Chondrocyte (in vitro differentiated cells): ENCODE measurements at regions not wholly inside any gene's neighbourhood (a gene's known extent, or its start where the extent isn't known, plus 50 kb on each side); places are given as distances from the start of the nearest gene placed in this dataset.

Experiments
- DNase-seq: peaks from one replicate; pipeline ENCODE4 v3.0.0; 2021; ENCODE audit warnings: mixed read lengths, low spot score
- H3K27ac Mint-ChIP-seq: one replicate; pipeline ENCODE4 v1.8.0; 2021; ENCODE audit warnings: mild to moderate bottlenecking, moderate library complexity, mixed read lengths; ENCODE audit not compliant: unreplicated experiment
- H3K27me3 Mint-ChIP-seq: 2 replicates; pipeline ENCODE4 v1.8.0; 2021; ENCODE audit warnings: low read depth, mixed read lengths
- H3K36me3 Mint-ChIP-seq: 2 replicates; pipeline ENCODE4 v1.8.0; 2021; ENCODE audit warnings: low read depth, mixed read lengths
- H3K4me1 Mint-ChIP-seq: 2 replicates; pipeline ENCODE4 v1.8.0; 2021; ENCODE audit warnings: low read depth, mild to moderate bottlenecking, mixed read lengths
- H3K4me3 Mint-ChIP-seq: one replicate; pipeline ENCODE4 v1.8.0; 2021; ENCODE audit warnings: mild to moderate bottlenecking, moderate library complexity, mixed read lengths; ENCODE audit not compliant: unreplicated experiment
- H3K9me3 Mint-ChIP-seq: 2 replicates; pipeline ENCODE4 v1.8.0; 2021; ENCODE audit warnings: low read depth, mixed read lengths
- TF ChIP-seq, protein P1 (sequence below): fragments of 200-600 bp; sonication (generic); IDR thresholded peaks from 2 replicates; pipeline ENCODE4 v1.5.0; 2021; ENCODE audit warnings: antibody characterized with exemption, mild to moderate bottlenecking, moderate library complexity

DNA sequence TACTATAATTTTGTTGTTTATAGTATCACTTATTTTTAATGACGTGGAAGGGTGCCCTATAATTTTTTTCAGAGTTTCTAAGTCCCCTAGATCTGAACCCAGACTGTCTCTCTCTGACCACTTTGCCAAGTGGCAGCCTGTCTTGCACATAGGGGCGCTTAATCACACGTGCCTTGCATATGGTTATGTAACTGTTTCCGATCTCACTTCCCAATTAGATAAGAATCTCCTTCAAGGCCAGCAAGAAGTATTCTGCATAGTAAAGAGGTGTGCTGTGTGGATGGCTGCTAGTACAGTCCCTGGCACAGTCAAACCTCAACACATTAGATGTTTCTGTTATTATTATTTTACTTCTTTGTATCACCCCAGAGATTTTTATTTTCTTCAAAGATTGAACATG lies 197.8 kb upstream of the SIX2 start:
- TF ChIP-seq, protein P1, sequence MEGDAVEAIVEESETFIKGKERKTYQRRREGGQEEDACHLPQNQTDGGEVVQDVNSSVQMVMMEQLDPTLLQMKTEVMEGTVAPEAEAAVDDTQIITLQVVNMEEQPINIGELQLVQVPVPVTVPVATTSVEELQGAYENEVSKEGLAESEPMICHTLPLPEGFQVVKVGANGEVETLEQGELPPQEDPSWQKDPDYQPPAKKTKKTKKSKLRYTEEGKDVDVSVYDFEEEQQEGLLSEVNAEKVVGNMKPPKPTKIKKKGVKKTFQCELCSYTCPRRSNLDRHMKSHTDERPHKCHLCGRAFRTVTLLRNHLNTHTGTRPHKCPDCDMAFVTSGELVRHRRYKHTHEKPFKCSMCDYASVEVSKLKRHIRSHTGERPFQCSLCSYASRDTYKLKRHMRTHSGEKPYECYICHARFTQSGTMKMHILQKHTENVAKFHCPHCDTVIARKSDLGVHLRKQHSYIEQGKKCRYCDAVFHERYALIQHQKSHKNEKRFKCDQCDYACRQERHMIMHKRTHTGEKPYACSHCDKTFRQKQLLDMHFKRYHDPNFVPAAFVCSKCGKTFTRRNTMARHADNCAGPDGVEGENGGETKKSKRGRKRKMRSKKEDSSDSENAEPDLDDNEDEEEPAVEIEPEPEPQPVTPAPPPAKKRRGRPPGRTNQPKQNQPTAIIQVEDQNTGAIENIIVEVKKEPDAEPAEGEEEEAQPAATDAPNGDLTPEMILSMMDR: no peak
- DNase-seq: no peak
- no peak overlapping the region for H3K27ac Mint-ChIP-seq
- peaks cover 4% of the 10 kb centered on the region for H3K4me1 Mint-ChIP-seq
- H3K27me3 Mint-ChIP-seq: no peaks in the 10 kb centered on the region
- H3K4me3 Mint-ChIP-seq: no peak overlapping the region
- peaks cover 12% of the 10 kb centered on the region for H3K9me3 Mint-ChIP-seq
- H3K36me3 Mint-ChIP-seq: peaks cover 2% of the 10 kb centered on the region

DNA sequence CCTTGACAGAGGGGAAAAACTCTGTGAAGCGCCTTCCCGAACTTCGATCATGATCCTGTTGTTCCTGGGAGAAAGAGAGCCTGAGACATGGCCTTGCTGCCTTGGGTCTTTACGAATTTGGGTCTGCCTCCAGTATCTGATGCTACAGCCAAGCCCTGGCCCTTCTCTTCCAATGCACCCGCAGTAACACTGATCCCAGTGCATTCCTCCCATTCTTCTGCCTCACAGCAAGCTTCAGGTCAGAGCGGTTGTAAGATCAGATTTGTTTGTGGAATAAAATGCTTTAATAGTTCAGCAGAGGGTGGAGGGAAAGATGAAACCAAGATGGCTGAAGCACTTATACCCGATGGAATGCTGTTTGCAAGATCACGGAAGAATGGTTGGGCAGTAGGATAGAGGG lies 196.7 kb upstream of the SIX2 start:
- no peak overlapping the region for H3K27ac Mint-ChIP-seq
- H3K4me1 Mint-ChIP-seq: peaks cover 4% of the 10 kb centered on the region
- no peak for DNase-seq
- peaks cover 8% of the 10 kb centered on the region for H3K36me3 Mint-ChIP-seq
- H3K9me3 Mint-ChIP-seq: peaks cover 18% of the 10 kb centered on the region
- TF ChIP-seq, protein P1: no peak
- no peaks in the 10 kb centered on the region for H3K27me3 Mint-ChIP-seq
- H3K4me3 Mint-ChIP-seq: no peak overlapping the region

DNA sequence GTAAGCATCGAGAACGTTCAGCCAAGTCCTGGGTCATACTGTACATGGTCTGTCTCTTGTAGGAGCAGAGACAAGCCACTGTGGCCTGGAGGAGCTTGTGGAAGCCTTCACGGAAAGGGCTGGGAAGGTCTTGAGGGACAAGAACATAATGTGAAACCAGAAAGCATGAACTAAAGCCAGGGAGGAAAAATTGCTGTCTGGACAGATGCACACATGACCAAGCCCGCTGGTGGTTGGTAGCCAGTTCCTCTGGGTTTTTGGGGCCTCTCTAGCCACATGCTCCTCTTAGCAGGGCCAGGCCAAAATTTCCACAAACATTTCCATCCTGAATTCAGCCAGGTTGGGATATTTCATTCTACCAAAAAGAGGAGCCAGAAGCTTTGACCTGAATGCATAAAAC lies 196.2 kb upstream of the SIX2 start:
- no peaks in the 10 kb centered on the region for H3K27me3 Mint-ChIP-seq
- H3K4me3 Mint-ChIP-seq: no peak overlapping the region
- H3K36me3 Mint-ChIP-seq: peaks cover 8% of the 10 kb centered on the region
- H3K27ac Mint-ChIP-seq: no peak overlapping the region
- peaks cover 18% of the 10 kb centered on the region for H3K9me3 Mint-ChIP-seq
- no peak for DNase-seq
- peaks cover 4% of the 10 kb centered on the region for H3K4me1 Mint-ChIP-seq
- TF ChIP-seq, protein P1: no peak

DNA sequence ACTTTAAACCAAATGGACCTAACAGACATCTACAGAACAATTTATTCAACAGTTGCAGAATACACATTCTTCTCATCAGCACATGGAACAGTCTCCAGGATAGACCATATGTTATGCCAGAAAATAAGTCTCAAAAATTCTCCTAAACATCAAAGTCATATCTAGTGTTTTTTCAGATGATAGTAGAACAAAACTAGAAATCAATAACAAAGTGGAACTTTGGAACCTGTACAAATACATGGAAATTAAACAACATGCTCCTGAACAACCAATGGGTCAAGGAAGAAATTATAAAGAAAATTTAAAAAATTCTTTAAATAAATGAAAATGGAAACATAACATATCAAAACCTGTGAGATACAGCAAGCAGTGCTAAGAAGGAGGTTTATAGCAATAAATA lies 194.1 kb upstream of the SIX2 start:
- TF ChIP-seq, protein P1: no peak
- peaks cover 8% of the 10 kb centered on the region for H3K36me3 Mint-ChIP-seq
- no peaks in the 10 kb centered on the region for H3K27me3 Mint-ChIP-seq
- no peak for DNase-seq
- H3K9me3 Mint-ChIP-seq: peaks cover 18% of the 10 kb centered on the region
- H3K27ac Mint-ChIP-seq: no peak overlapping the region
- H3K4me1 Mint-ChIP-seq: peaks cover 4% of the 10 kb centered on the region
- H3K4me3 Mint-ChIP-seq: no peak overlapping the region

DNA sequence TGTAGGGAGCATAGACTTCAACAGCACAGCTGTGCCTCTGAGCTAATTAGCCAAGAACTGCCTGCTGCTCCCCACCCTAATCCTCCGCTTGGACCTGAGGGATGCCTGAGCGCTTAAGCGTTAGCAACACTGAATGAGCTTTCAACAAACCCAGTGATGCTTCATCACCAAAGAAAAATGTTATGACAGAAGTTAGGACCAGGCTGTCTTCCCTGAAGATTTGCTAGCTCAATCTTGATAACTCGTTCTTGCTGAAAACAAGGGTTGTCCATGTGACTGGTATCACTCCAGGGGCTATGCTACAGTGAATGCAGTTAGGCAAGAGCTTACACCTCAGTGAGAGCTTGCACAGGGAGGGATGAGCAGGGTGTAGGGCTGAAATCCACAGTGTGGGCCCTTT lies 190.7 kb upstream of the SIX2 start:
- DNase-seq: no peak
- Mint-ChIP-seq H3K27me3 (no peaks in the 10 kb centered on the region), H3K4me1 (peaks cover under 1% of the 10 kb centered on the region), H3K36me3 (peaks cover 14% of the 10 kb centered on the region), H3K9me3 (peaks cover 24% of the 10 kb centered on the region), H3K4me3 (no peak overlapping the region), H3K27ac (no peak overlapping the region)
- TF ChIP-seq, protein P1: no peak
